ENCODE measurements at regions not wholly inside any gene's neighbourhood (a gene's known extent, or its start where the extent isn't known, plus 50 kb on each side); places are given as distances from the start of the nearest gene placed in this dataset.

DNA sequence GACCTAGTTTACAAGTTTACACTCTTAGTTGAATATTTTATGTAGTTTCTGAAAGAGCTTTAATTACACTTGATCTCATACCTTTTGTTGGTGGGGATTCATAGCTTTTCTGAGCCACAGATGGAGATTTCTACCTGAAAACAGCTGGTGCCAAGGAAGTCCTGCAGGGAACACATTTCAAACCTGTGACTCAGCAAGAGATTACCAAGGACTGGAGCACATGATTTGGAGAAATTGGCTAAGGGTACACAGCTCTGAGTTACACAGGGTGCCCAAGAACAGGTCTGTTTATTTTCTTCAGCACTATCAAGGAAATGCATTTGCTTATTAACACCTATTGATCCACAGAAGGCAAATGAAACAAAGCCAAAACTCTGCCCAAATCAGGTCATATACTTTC lies 691.5 kb downstream of the KCTD8 start:
- no peak for TF ChIP-seq CTCF (tag by site-specific recombination; IDR thresholded peaks at IDR 0.05)
- no peak for TF ChIP-seq ZNF561 (tag by site-specific recombination; IDR thresholded peaks at IDR 0.05; ENCODE audit: borderline replicate concordance)
- no peak for TF ChIP-seq ZNF660 (tag by site-specific recombination; IDR thresholded peaks at IDR 0.05)
- TF ChIP-seq ZXDB (tag by site-specific recombination; IDR thresholded peaks at IDR 0.05), result no peak
- no peak for TF ChIP-seq ZNF223 (tag by site-specific recombination; IDR thresholded peaks at IDR 0.05)
- TF ChIP-seq ZNF792 (tag by site-specific recombination; IDR thresholded peaks at IDR 0.05), result no peak
- no peak for TF ChIP-seq REST (tag by site-specific recombination; IDR thresholded peaks at IDR 0.05)
- TF ChIP-seq ZNF707 (tag by site-specific recombination; IDR thresholded peaks at IDR 0.05), result no peak
- no peak for TF ChIP-seq ZNF138 (tag by site-specific recombination; IDR thresholded peaks at IDR 0.05; ENCODE audit: borderline replicate concordance)
- no peak for TF ChIP-seq ZNF133 (tag by site-specific recombination; IDR thresholded peaks at IDR 0.05)
